ENCODE measurements at regions not wholly inside any gene's neighbourhood (a gene's known extent, or its start where the extent isn't known, plus 50 kb on each side); places are given as distances from the start of the nearest gene placed in this dataset.

DNA sequence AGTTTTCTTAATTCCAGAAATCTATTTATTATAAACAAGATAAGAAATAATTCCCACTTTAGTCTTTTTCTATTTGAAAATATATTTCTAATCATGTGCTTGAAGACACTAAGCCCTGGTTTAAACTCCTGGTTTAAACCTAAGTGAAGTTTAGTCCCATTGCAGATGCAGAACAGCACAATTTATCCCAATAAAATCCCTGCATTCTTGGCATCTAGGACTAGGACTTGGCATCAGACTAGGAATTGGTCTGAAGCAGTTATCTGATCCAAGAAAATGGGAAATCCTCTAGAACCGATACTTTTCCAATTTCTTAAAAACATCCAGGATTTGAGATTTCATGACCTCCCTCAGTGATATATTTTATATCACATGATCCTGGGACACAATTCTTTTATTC is 168.8 kb upstream of the VEPH1 start:
- 0% methylated on average over 1 of the region's 1 CpG for WGBS (ENCODE audit: insufficient coverage, low coverage, missing lambda C conversion rate)
- no peak overlapping the region for H3K4me2 ChIP-seq (ENCODE audit: insufficient read depth, low read length)
- no peak for FAIRE-seq
- no TSS peak for BruUV-seq (replicated peaks)
- no peaks in the 10 kb centered on the region for H3K79me2 ChIP-seq (ENCODE audit: control insufficient read depth, insufficient read depth, low read length)
- in situ Hi-C loops (cut with MboI): no loop called here
- no peaks in the 10 kb centered on the region for H3K27me3 ChIP-seq (ENCODE audit: control insufficient read depth in 2 of 2, insufficient read depth in 2 of 2, low read length in 2 of 2)
- no peak overlapping the region for H2AFZ ChIP-seq (ENCODE audit: low read depth, low read length)
- CTCF ChIA-PET (ENCODE audit: low intra/inter-chr PET ratio): no interaction called here
- TF ChIP-seq ZNF253 (CRISPR knock-in tag; conservative IDR thresholded peaks at IDR 0.05) (no peak), SAFB2 (IDR thresholded peaks at IDR 0.05; ENCODE audit: borderline replicate concordance, low read depth, low read length, severe bottlenecking) (no peak), TRIM28 (IDR thresholded peaks at IDR 0.05) (no peak), MITF (IDR thresholded peaks at IDR 0.05) (no peak), KDM4B (IDR thresholded peaks at IDR 0.05; ENCODE audit: borderline replicate concordance in 2 of 2, low read depth in 1 of 2) (no peak), GTF2A2 (tag; IDR thresholded peaks at IDR 0.05) (no peak), ZKSCAN3 (CRISPR knock-in tag; IDR thresholded peaks at IDR 0.05) (no peak), MTA2 (IDR thresholded peaks at IDR 0.05; ENCODE audit: low read depth) (no peak), ZKSCAN1 (IDR thresholded peaks at IDR 0.05; ENCODE audit: low read depth, low read length) (no peak)
- TF ChIP-seq, protein P1, sequence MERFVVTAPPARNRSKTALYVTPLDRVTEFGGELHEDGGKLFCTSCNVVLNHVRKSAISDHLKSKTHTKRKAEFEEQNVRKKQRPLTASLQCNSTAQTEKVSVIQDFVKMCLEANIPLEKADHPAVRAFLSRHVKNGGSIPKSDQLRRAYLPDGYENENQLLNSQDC (CRISPR knock-in tag; IDR thresholded peaks at IDR 0.05): no peak
- TF ChIP-seq, protein P2, sequence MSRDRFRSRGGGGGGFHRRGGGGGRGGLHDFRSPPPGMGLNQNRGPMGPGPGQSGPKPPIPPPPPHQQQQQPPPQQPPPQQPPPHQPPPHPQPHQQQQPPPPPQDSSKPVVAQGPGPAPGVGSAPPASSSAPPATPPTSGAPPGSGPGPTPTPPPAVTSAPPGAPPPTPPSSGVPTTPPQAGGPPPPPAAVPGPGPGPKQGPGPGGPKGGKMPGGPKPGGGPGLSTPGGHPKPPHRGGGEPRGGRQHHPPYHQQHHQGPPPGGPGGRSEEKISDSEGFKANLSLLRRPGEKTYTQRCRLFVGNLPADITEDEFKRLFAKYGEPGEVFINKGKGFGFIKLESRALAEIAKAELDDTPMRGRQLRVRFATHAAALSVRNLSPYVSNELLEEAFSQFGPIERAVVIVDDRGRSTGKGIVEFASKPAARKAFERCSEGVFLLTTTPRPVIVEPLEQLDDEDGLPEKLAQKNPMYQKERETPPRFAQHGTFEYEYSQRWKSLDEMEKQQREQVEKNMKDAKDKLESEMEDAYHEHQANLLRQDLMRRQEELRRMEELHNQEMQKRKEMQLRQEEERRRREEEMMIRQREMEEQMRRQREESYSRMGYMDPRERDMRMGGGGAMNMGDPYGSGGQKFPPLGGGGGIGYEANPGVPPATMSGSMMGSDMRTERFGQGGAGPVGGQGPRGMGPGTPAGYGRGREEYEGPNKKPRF (IDR thresholded peaks at IDR 0.05; ENCODE audit: low read depth, low read length): no peak
- ATAC-seq: no peak
- no peaks in the 10 kb centered on the region for H3K9me1 ChIP-seq (ENCODE audit: control insufficient read depth, insufficient read depth, low read length)
- no peak for DNase-seq (ENCODE audit: extremely low read depth in 1 of 4, low spot score in 3 of 4)
- H3K36me3 ChIP-seq (ENCODE audit: control insufficient read depth, insufficient read depth, low read length): no peaks in the 10 kb centered on the region
- POLR2A ChIA-PET: no interaction called here
- no peak overlapping the region for H3K9ac ChIP-seq (ENCODE audit: insufficient read depth in 1 of 2, low read depth in 2 of 2, low read length in 2 of 2)
- H3K9me3 ChIP-seq (replicated peaks; ENCODE audit: control insufficient read depth, insufficient read depth, low read depth, low read length): no peaks in the 10 kb centered on the region
- H3K27ac ChIP-seq (ENCODE audit: extremely low read depth, low read depth, low read length): no peak overlapping the region
- H3K4me1 ChIP-seq (replicated peaks in 1 of 2; ENCODE audit: control insufficient read depth in 2 of 2, insufficient read depth in 2 of 2, low read length in 2 of 2): no peaks in the 10 kb centered on the region
- intact Hi-C loops (cut with micrococcal nuclease): no loop called here
- H4K20me1 ChIP-seq (replicated peaks; ENCODE audit: control insufficient read depth, insufficient read depth, low read length): no peaks in the 10 kb centered on the region
- no peak overlapping the region for H3K4me3 ChIP-seq
